Tibial nerve (tissue), 4 donors: ENCODE measurements at regions not wholly inside any gene's neighbourhood (a gene's known extent, or its start where the extent isn't known, plus 50 kb on each side); places are given as distances from the start of the nearest gene placed in this dataset.
A peak's percentile ranks its signal among the peaks of the same experiment; 100 is the strongest.
"Not testable (repeated sequence)": the region's sequence is repeated elsewhere in the genome, so short reads cannot be mapped to it uniquely, and the experiment has no call there.

ENCODE experiments used
- DNase-seq, 2 donors: peaks; one replicate each; pipeline ENCODE4 v3.0.0-alpha.2; 2019; ENCODE audit warnings: low spot score in 2 of 2
- H3K27ac ChIP-seq, 4 donors: fragments of 200-600 bp; sonication (generic) in 3 of 4; one replicate each; pipeline ENCODE4 v1.5.1; 2017 to 2019; ENCODE audit warnings: mild to moderate bottlenecking in 1 of 4
- H3K27me3 ChIP-seq, 2 donors: fragments of 200-600 bp; sonication (generic) in 1 of 2; one replicate each; pipeline versions ENCODE4 v1.5.1 to v1.6.0; 2017 to 2019
- H3K36me3 ChIP-seq, 3 donors: fragments of 200-600 bp; sonication (generic); one replicate each; pipeline ENCODE4 v1.5.1; 2018 to 2019
- H3K4me1 ChIP-seq, 4 donors: fragments of 200-600 bp; sonication (generic) in 3 of 4; one replicate each; pipeline ENCODE4 v1.5.1; 2017 to 2019
- H3K4me3 ChIP-seq, 4 donors: fragments of 200-600 bp; sonication (generic) in 3 of 4; one replicate each; pipeline ENCODE4 v1.5.1; 2017 to 2019; ENCODE audit warnings: mild to moderate bottlenecking in 1 of 4, moderate library complexity in 1 of 4
- H3K9me3 ChIP-seq, 4 donors: fragments of 200-600 bp; sonication (generic) in 3 of 4; one replicate each; pipeline ENCODE4 v1.5.1; 2017 to 2019
- CTCF ChIP-seq, 5 experiments: fragments of 200-600 bp in 3 of 5; fragments of 450-650 bp in 2 of 5; sonication (generic) in 3 of 5; IDR thresholded peaks; one replicate each; pipeline ENCODE4 v1.5.1; 2016 to 2019; ENCODE audit warnings: antibody characterized with exemption in 5 of 5, mild to moderate bottlenecking in 3 of 5, moderate library complexity in 2 of 5
- EP300 ChIP-seq, 2 donors: sonication (generic); formaldehyde crosslinking; IDR thresholded peaks; one replicate each; pipeline ENCODE4 v1.6.1; 2017; ENCODE audit warnings: antibody characterized with exemption in 2 of 2, mild to moderate bottlenecking in 1 of 2
- POLR2A ChIP-seq, 2 donors: fragments of 450-650 bp; IDR thresholded peaks; one replicate each; pipeline ENCODE4 v1.6.1; 2017; ENCODE audit warnings: antibody characterized with exemption in 2 of 2, mild to moderate bottlenecking in 2 of 2, moderate library complexity in 2 of 2
- WGBS, 2 donors: methylation state at CpG; one replicate each; pipeline ENCODE4 v1.1.5; 2018; 5-methylcytosine and 5-hydroxymethylcytosine counted together

- Histone ChIP-seq H3K9me3 (no peaks in the 10 kb centered on the region), H3K36me3 (no peaks in the 10 kb centered on the region), H3K27me3 (no peaks in the 10 kb centered on the region), H3K4me1 (peaks cover 0 to 27% (median 0%) of the 10 kb centered on the region in 4 donors), H3K4me3 (no peak overlapping the region), H3K27ac (no peak overlapping the region)
- DNase-seq, result no peak
- 87 to 89% methylated on average over 5 of the region's 5 CpGs for WGBS, 2 donors
- TF ChIP-seq POLR2A (IDR thresholded peaks at IDR 0.05) (no peak), EP300 (IDR thresholded peaks at IDR 0.05) (no peak)
Observed at GRCh38 chr10:33871061-33871956, 536.8 kb upstream of the NRP1 start.

- 66% methylated on average over 2 of the region's 2 CpGs for WGBS, 2 donors
- no peaks in the 10 kb centered on the region for H3K9me3 ChIP-seq
- H3K4me3 ChIP-seq, result no peak overlapping the region
- TF ChIP-seq CTCF (IDR thresholded peaks at IDR 0.05), result no peak
- TF ChIP-seq POLR2A (IDR thresholded peaks at IDR 0.05), result no peak
- no peak for TF ChIP-seq EP300 (IDR thresholded peaks at IDR 0.05)
- peak overlapping the region in 2 of 4 donors; percentile 26 to 54 for H3K27ac ChIP-seq
- H3K4me1 ChIP-seq, result peaks cover 0 to 27% (median 0%) of the 10 kb centered on the region in 4 donors
- no peaks in the 10 kb centered on the region for H3K27me3 ChIP-seq
- H3K36me3 ChIP-seq, result no peaks in the 10 kb centered on the region
- DNase-seq, result no peak
Observed at GRCh38 chr10:33869481-33869880, 535.0 kb upstream of the NRP1 start.

GRCh38 chr10:33869028-33869427, 534.6 kb upstream of the NRP1 start:
- no peaks in the 10 kb centered on the region for H3K27me3 ChIP-seq
- no peak for DNase-seq
- H3K4me1 ChIP-seq, result peaks cover 0 to 27% (median 0%) of the 10 kb centered on the region in 4 donors
- H3K27ac ChIP-seq, result peak overlapping the region in 2 of 4 donors; percentile 26 to 54
- no peaks in the 10 kb centered on the region for H3K36me3 ChIP-seq
- WGBS, 2 donors, result 54 to 57% methylated on average over 3 of the region's 3 CpGs
- no peaks in the 10 kb centered on the region for H3K9me3 ChIP-seq
- H3K4me3 ChIP-seq, result no peak overlapping the region
- TF ChIP-seq POLR2A (IDR thresholded peaks at IDR 0.05) (no peak), EP300 (IDR thresholded peaks at IDR 0.05) (no peak), CTCF (IDR thresholded peaks at IDR 0.05) (no peak)

- 57 to 60% methylated on average over 8 of the region's 8 CpGs for WGBS, 2 donors
- H3K4me1 ChIP-seq, result peaks cover 0 to 27% (median 0%) of the 10 kb centered on the region in 4 donors
- H3K27me3 ChIP-seq, H3K9me3 ChIP-seq, DNase-seq, H3K4me3 ChIP-seq, H3K36me3 ChIP-seq: not testable (repeated sequence)
- H3K27ac ChIP-seq, result peak overlapping the region in 1 of 4 donors; percentile 16
Observed at GRCh38 chr10:33867199-33867789, 532.8 kb upstream of the NRP1 start.

GRCh38 chr10:33863352-33863751, 528.9 kb upstream of the NRP1 start:
- 71 to 84% methylated on average over 3 of the region's 3 CpGs for WGBS, 2 donors
- Histone ChIP-seq H3K4me3 (no peak overlapping the region), H3K9me3 (no peaks in the 10 kb centered on the region), H3K4me1 (peaks cover 0 to 19% (median 0%) of the 10 kb centered on the region in 4 donors), H3K27ac (no peak overlapping the region), H3K36me3 (no peaks in the 10 kb centered on the region), H3K27me3 (no peaks in the 10 kb centered on the region)
- DNase-seq, result no peak
- TF ChIP-seq CTCF (IDR thresholded peaks at IDR 0.05) (no peak), POLR2A (IDR thresholded peaks at IDR 0.05) (no peak), EP300 (IDR thresholded peaks at IDR 0.05) (no peak)

GRCh38 chr10:33862536-33863105, 528.2 kb upstream of the NRP1 start:
- Histone ChIP-seq H3K9me3 (no peaks in the 10 kb centered on the region), H3K27ac (no peak overlapping the region), H3K27me3 (no peaks in the 10 kb centered on the region), H3K36me3 (no peaks in the 10 kb centered on the region), H3K4me1 (peaks cover 0 to 14% (median 0%) of the 10 kb centered on the region in 4 donors), H3K4me3 (no peak overlapping the region)
- DNase-seq, result no peak
- WGBS, 2 donors, result 89 to 93% methylated on average over 12 of the region's 12 CpGs
- TF ChIP-seq POLR2A (IDR thresholded peaks at IDR 0.05) (no peak), EP300 (IDR thresholded peaks at IDR 0.05) (no peak), CTCF (IDR thresholded peaks at IDR 0.05) (no peak)
